ENCODE measurements at regions not wholly inside any gene's neighbourhood (a gene's known extent, or its start where the extent isn't known, plus 50 kb on each side); places are given as distances from the start of the nearest gene placed in this dataset.

DNA sequence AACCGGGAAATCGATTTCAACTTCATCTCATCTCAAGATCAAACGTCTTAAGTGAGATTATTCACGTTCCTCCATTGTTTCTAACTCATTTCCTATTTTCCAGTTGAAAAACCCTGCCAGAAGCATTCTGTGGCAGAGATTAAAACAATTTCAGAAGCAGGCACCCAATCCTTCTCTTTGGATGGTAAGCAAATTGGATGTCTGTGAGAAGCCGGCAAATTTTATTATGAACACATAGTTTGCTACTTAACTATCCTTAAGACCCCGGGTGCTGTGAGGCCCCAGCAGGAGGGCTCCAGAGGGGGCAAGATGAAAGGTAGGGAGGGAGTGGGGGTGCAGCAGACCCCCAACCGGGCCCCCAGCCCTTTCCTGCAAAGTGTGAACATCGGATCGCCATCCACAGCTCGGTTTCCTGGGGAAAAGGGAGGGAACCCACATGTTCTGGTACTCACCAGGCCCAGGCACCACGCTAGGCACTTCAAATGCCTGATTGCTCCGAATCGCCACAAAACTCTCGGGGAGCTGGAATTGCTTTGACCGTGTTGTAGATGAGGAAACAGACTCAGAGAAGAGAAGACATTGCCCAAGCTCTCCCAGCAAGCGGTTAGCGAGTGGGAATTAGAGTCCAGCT lies 167.1 kb upstream of the MVB12B start (continued):
- no peak for TF ChIP-seq ZNF408 (CRISPR knock-in tag; IDR thresholded peaks at IDR 0.05; ENCODE audit: low read depth)

GRCh38 chr9:126160067-126160853 lies 166.4 kb upstream of the MVB12B start:
- H3K4me3 ChIP-seq = no peak overlapping the region
- no peaks in the 10 kb centered on the region for H3K36me3 ChIP-seq (ENCODE audit: control insufficient read depth, insufficient read depth, low read length)
- ChIA-PET CTCF (ENCODE audit: low intra/inter-chr PET ratio) (no interaction called here), POLR2A (no interaction called here)
- H3K4me2 ChIP-seq (ENCODE audit: insufficient read depth, low read length) = no peak overlapping the region
- H3K27ac ChIP-seq (ENCODE audit: extremely low read depth, low read depth, low read length) = no peak overlapping the region
- FAIRE-seq (no peak), ATAC-seq (no peak), DNase-seq (ENCODE audit: extremely low read depth in 1 of 4, low spot score in 3 of 4) (no peak)
- 0% methylated on average over 7 of the region's 10 CpGs for WGBS (ENCODE audit: insufficient coverage, low coverage, missing lambda C conversion rate)
- intact Hi-C loops (cut with micrococcal nuclease) = no loop called here
- H2AFZ ChIP-seq (ENCODE audit: low read depth, low read length) = no peak overlapping the region
- H3K27me3 ChIP-seq (ENCODE audit: control insufficient read depth in 2 of 2, insufficient read depth in 2 of 2, low read length in 2 of 2) = peaks cover 5 to 56% of the 10 kb centered on the region in 2 experiments; a peak in 4 of 5 replicates
- no peak overlapping the region for H3K9ac ChIP-seq (ENCODE audit: insufficient read depth in 1 of 2, low read depth in 2 of 2, low read length in 2 of 2)
- no peaks in the 10 kb centered on the region for H3K4me1 ChIP-seq (replicated peaks in 1 of 2; ENCODE audit: control insufficient read depth in 2 of 2, insufficient read depth in 2 of 2, low read length in 2 of 2)
- in situ Hi-C loops (cut with MboI) = no loop called here
- no TSS peak for BruUV-seq (replicated peaks)
- H3K79me2 ChIP-seq (ENCODE audit: control insufficient read depth, insufficient read depth, low read length) = no peaks in the 10 kb centered on the region
- H3K9me3 ChIP-seq (replicated peaks; ENCODE audit: control insufficient read depth, insufficient read depth, low read depth, low read length) = no peaks in the 10 kb centered on the region
- no peaks in the 10 kb centered on the region; the same call in 1 of the 2 replicates for H4K20me1 ChIP-seq (replicated peaks; ENCODE audit: control insufficient read depth, insufficient read depth, low read length)
- H3K9me1 ChIP-seq (ENCODE audit: control insufficient read depth, insufficient read depth, low read length) = no peaks in the 10 kb centered on the region
- TF ChIP-seq POU5F1 (IDR thresholded peaks at IDR 0.05; ENCODE audit: borderline replicate concordance, low read depth, low read length, partially characterized antibody) = no peak
- TF ChIP-seq BMI1 (IDR thresholded peaks at IDR 0.05; ENCODE audit: low read length) = no peak
- no peak for TF ChIP-seq ZNF707 (CRISPR knock-in tag; conservative IDR thresholded peaks at IDR 0.05)
- TF ChIP-seq ZBTB26 (CRISPR knock-in tag; IDR thresholded peaks at IDR 0.05) = no peak
- no peak for TF ChIP-seq NCOA2 (IDR thresholded peaks at IDR 0.05; ENCODE audit: partially characterized antibody in 2 of 2)
- no peak for TF ChIP-seq E4F1 (CRISPR knock-in tag; IDR thresholded peaks at IDR 0.05; ENCODE audit: borderline replicate concordance)
- no peak for TF ChIP-seq ZNF398 (CRISPR knock-in tag; IDR thresholded peaks at IDR 0.05)
- TF ChIP-seq CHAMP1 (IDR thresholded peaks at IDR 0.05) = no peak
- no peak for TF ChIP-seq TRIM24 (IDR thresholded peaks at IDR 0.05)
- no peak for TF ChIP-seq ZNF263 (CRISPR knock-in tag; IDR thresholded peaks at IDR 0.05; ENCODE audit: borderline replicate concordance)

Measured in K562 (cell line).